ENCODE measurements at regions not wholly inside any gene's neighbourhood (a gene's known extent, or its start where the extent isn't known, plus 50 kb on each side); places are given as distances from the start of the nearest gene placed in this dataset.

- no peak for DNase-seq (ENCODE audit: low spot score)
Measured at GRCh38 chr5:3362606-3362910, 233.1 kb upstream of the IRX1 start.

DNA sequence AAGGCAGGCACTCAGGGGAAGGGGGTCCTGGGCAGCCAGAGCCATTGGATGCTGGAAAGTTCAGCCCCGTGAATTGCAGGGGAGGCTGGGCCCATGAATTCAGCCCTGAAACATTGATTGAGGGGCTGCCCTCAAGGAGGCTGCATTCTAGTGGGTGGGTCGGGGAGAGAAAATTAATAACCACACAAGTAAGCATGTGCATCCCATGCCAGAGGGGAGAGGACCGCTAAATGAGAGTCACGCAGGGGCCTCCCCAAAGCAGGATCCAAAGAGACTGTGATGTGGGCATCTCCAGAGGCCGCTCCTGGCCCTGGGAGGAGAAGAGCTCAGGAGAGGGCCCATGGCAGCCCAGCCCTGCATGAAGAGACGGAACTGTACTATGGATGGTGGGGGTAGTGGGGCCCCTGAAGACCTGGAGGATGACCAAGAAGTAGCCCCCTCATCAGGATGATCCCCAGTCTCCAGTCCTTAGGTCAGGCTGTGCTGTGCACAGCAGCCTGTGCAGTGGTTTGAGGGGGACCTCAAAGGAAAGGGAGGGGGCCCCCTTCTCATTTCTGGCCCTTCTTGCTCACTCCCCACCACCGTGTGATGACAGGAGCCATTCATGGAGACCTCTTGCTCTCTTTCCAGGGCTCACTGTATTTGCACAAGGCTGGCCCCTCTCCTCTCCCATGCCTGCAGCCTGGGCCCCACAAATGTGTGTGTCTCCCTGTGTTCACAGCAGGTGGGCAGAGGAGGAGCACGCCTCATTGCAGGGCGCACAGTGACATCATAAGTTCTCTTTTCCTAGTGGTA, 233.6 kb upstream of the IRX1 start:
- DNase-seq (ENCODE audit: low spot score) = no peak

DNA sequence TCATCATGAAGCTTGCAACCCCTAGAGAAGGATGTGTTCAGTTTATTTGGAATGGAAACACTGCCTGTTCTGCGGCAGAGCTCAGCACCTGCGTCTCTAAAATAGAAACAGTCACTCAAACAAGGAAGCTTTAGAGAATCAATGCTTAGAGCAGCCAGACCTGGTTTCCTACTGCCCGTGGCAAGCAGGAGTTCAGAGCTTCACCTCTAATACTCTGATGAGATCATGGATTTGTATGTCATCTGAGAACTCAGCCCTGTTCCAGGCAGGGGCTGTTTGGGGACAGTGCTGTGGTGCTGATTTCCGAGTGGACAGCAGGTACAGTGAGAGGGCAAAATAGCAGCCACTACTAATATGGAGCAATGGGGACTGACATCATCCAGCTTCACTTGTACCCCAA, 236.0 kb upstream of the IRX1 start:
- DNase-seq (ENCODE audit: low spot score) = no peak

GRCh38 chr5:3357291-3357690, 238.3 kb upstream of the IRX1 start:
- DNase-seq (ENCODE audit: low spot score) = no peak

- no peak for DNase-seq (ENCODE audit: low spot score)
Measured at GRCh38 chr5:3356016-3356415, 239.6 kb upstream of the IRX1 start.

GRCh38 chr5:3355126-3355525, 240.5 kb upstream of the IRX1 start:
- no peak for DNase-seq (ENCODE audit: low spot score)

GRCh38 chr5:3354606-3355005, 241.0 kb upstream of the IRX1 start:
- DNase-seq (ENCODE audit: low spot score) = no peak

DNA sequence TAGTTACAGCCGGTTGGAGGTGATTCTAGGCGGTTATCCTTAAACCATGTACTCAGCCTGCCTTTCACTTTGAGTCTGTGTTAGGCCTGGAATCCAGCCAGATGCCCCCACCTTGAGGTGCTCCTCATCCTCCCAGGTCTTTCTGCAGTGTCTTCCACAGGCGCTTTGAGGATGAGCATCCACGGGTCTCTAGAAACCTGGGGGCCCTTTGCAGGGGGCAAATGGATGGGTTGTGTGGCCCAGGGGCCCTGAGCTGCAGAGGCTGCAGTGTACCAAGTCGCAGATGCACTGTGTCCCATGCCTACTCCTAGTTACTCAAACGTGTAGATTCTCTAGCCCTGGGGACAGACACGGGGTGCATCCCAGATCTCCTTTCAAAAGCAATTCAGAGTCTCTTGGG, 242.1 kb upstream of the IRX1 start:
- no peak for DNase-seq (ENCODE audit: low spot score)

DNA sequence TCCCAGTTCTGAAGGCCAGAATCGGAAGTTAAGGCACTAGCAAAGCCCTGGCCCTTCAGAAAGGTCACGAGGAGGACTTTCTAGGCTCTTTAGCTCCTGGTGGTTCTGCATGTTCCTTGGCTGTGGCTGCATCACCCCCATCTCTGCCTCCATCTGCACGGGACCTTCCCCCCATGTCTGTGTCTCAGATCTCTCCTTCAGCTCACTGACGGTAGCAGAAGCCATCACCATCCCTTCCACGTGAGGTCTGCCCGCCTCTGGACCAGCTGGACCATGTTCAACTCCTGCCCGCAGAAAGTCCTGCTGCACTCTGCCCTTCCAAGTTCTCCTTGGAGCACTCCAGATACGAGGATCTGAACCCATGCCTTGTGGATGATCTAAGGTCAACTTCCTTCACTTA, 242.9 kb upstream of the IRX1 start:
- no peak for DNase-seq (ENCODE audit: low spot score)

DNA sequence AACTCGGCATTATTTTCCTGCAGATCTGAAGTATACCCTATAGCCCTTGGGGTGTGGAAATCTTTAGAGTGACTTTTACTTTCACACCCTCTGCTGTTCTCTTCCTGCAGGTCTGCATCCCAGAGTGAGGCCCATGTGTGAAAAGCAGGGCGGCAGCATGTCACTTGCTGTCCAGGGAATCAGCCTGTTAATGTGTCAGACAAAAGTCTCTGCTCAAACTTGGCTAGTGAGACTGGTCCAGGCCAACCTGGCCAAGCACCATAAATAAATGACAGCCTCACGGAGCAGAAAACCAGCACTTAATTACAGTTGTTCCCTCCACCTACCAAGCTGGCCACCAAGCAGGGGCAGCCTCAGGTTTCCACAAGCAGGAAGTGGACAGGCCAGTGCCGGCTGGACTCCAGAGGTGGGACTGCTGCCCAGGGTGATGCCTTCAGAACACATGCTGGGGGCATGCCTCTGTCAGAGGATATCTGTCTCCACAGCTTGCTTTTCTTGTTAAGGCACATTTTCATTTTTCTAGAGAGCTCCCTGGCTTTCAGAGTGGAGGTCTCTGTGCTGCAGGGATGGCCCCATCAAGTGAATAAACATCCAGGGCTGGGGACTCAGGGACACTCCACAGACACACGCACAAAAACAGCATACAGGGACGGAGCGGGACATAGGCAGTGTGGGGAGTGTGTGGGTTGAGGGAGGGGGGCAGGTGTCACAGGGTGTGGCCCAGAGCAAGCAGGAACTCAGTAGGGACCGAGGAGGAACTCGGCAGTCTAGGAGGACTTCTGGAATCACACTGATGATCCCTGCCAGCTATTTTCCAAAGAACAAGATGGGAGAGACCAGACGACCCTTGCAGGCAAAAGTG, 243.8 kb upstream of the IRX1 start:
- DNase-seq (ENCODE audit: low spot score) = no peak

- no peak for DNase-seq (ENCODE audit: low spot score)
Measured at GRCh38 chr5:3350781-3351180, 244.9 kb upstream of the IRX1 start.

GRCh38 chr5:3349704-3350565, 245.7 kb upstream of the IRX1 start:
- DNase-seq (ENCODE audit: low spot score) = no peak

DNA sequence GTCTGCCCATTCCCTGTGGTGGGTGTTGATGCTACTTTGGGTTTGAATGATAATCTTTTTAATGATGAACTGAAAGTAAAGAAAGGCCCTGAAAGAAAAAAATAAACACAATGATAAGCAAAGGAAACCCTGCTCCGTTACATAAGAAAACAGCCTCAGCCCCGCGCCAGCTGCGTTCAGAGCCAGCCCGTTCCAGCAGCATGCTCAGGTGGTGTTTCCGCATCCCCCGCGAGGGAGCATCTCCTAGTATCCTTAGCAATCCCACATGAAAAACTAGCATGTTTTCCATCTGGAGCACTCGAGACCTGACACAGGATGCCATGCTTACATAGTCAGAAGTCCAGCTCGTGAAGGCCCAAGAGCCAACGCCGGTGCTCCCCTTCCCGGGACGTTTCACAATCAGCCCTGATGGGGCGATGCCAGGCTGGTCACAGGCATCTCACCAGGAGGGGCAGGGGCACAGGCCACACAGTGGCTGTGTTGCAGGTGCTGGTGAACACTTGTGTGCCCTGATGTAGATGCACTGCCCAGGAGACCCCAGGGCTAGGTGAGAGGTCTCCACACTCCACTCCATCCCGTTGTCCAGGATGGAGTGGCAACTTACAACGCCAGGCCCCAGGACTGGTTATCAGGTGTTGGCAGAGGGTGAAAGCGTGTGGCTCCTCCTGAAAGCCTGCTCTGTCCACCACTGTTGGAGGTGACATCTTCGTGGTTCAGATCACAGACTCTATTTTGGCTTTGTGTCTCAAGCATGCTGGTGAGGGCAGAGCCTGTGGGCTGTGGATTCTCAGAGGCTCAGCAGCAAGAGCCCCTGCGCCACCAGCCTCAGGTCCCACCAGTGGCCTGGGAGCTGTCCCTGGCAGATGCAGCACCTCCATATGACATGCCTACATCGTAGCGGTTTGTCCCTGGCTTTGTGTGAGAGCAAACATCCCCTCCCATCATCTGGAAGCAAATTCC, 246.8 kb upstream of the IRX1 start:
- DNase-seq (ENCODE audit: low spot score) = no peak

- no peak for DNase-seq (ENCODE audit: low spot score)
Measured at GRCh38 chr5:3347741-3348140, 247.9 kb upstream of the IRX1 start.

DNA sequence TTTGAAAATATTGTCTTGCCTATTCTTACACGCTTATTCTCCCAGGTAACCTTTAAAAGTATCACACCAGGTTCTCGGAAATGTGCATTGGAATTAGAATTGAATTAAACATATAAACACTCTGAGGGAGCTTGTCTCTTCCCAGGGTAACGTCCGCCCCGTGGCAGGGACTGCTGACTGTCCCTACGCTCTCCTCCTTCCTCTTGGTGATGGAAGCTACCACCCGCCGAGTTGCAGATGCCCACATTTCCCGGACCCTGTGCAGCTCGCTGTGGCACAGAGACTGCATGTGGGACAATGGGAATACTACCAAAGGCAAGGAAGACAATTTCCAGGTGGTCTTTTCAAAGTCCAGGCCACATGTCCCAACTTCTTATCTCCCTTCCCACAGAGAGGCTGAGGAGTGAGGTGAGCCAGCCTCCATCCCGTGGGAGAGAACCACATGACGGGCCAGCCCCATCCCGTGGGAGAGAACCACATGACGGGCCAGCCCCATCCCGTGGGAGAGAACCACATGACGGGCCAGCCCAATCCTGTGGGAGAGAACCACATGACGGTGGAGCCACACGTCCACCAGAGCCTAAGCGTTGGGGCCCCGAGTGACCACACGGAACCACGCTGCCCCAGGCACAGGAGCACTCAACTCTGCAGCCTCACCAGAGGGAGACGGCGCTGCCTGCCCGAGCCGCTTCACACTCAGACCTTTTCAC, 249.4 kb upstream of the IRX1 start:
- DNase-seq (ENCODE audit: low spot score) = no peak

GRCh38 chr5:3345195-3345594, 250.4 kb upstream of the IRX1 start:
- DNase-seq (ENCODE audit: low spot score) = no peak

DNA sequence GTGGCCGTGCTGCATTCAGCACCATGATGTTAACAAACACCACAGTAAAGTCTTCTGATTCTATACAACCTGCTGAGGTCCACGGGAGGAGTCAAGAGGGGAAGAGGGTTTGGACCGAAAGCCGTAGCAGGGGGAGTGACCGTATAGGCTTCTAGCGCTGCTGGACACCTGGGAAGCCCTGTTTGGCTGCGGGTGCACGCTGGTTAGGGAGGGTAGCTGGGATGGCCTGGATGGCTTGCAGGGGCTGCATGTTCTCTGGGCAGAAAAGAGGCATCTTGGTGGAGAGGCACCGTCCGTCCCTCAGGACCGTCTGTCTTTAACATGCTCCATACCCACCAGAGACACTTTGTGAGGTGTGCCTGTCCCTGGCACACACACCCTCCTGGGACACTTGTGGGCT, 251.0 kb upstream of the IRX1 start:
- DNase-seq (ENCODE audit: low spot score) = no peak

- no peak for DNase-seq (ENCODE audit: low spot score)
Measured at GRCh38 chr5:3343911-3344310, 251.7 kb upstream of the IRX1 start.

DNA sequence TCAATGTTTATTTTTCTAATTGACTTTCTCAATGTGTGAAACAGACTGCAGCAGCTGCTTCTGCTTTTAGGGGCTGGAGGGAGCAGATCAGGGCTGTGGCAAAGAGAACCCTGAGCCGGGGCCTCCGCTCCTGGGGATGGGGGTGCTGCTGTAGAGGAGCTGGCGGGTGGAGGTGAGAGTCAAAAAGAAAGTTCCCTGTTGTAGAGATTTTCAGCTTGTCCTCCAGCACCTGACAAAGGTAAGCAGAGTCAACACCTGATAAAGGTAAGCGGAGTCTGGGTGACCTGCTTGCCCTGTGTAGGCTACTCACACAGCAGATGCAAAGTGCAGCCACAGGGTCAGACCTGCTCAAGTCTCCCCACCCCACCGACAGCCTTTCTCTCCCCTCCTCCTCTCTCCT, 252.4 kb upstream of the IRX1 start:
- DNase-seq (ENCODE audit: low spot score) = no peak

GRCh38 chr5:3342271-3343100, 253.1 kb upstream of the IRX1 start:
- no peak for DNase-seq (ENCODE audit: low spot score)
